ENCODE measurements at regions not wholly inside any gene's neighbourhood (a gene's known extent, or its start where the extent isn't known, plus 50 kb on each side); places are given as distances from the start of the nearest gene placed in this dataset.

- no peak for DNase-seq (ENCODE audit: extremely low read depth, low read depth)
- H3K4me3 ChIP-seq (replicated peaks; ENCODE audit: low read depth, low read length): no peak overlapping the region
- TF ChIP-seq CTCF (IDR thresholded peaks at IDR 0.05; ENCODE audit: low read depth, low read length, missing control alignments): no peak
Observed at GRCh38 chr9:7980691-7981289, 181.2 kb upstream of the DMAC1 start.

DNA sequence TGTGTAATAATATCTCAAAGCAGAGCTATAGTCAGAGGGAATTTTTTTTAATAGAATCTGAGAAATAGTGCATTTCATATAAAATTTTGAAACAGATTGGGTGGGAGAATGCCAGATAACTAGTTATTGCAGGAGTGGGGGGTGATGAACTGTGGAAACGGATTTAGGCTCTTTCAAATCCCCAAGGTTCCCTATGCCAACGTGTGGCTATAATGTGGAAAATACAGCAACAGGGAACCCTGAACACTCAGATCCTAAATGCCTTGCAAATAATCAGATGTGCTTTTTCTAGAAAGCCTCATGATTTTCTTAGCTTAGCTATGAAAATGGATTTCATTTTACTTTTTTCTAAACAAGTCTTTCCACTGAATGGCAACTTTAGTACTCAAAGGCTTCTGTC lies 180.5 kb upstream of the DMAC1 start:
- no peak for DNase-seq (ENCODE audit: extremely low read depth, low read depth)
- no peak for TF ChIP-seq CTCF (IDR thresholded peaks at IDR 0.05; ENCODE audit: low read depth, low read length, missing control alignments)
- no peak overlapping the region for H3K4me3 ChIP-seq (replicated peaks; ENCODE audit: low read depth, low read length)

GRCh38 chr9:7979611-7980010 lies 180.0 kb upstream of the DMAC1 start:
- TF ChIP-seq CTCF (IDR thresholded peaks at IDR 0.05; ENCODE audit: low read depth, low read length, missing control alignments): no peak
- DNase-seq (ENCODE audit: extremely low read depth, low read depth): no peak

DNA sequence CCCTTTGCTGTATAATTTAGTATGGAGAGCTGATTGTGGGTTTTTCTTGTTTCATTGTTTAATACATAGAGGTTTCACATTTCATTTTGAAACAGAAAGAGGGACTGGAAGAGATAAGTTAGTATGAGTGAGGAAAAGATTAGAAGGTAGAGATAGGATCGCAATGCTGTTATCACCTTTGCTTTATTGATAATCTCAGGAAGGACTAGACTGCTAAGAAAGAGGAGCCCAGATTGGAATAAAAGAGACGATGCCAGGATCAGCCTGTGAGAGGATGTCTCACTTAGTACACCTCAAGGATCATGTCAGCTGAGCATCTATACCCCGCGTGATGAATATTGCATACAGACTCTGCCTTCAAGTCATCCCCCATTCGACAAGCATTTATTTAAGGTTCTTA lies 178.0 kb upstream of the DMAC1 start:
- H3K4me3 ChIP-seq (replicated peaks; ENCODE audit: low read depth, low read length): no peak overlapping the region
- no peak for TF ChIP-seq CTCF (IDR thresholded peaks at IDR 0.05; ENCODE audit: low read depth, low read length, missing control alignments)
- DNase-seq (ENCODE audit: extremely low read depth, low read depth): no peak

More at GRCh38 chr9:7979611-7980010, 180.0 kb upstream of the DMAC1 start:
- no peak overlapping the region for H3K4me3 ChIP-seq (replicated peaks; ENCODE audit: low read depth, low read length)

DNA sequence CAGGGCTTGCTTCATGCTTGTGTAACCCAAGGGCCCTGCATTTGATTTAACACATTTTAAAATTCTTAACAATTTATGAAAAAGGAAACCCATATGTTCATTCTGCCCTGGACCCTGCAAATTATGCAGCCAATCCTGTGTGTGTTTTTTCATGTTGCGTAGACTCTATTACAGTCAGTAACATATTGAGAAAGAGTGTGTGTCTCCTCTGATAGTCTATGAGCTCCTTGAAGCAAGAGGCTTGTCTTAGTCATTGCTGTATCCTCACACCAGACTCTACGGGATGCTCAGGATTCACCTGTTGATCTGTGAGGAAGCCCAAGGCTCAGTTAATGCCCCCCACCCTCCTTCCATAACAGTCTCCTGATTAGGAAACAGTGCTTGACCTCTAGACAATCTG lies 177.3 kb upstream of the DMAC1 start:
- DNase-seq (ENCODE audit: extremely low read depth, low read depth): no peak
- no peak for TF ChIP-seq CTCF (IDR thresholded peaks at IDR 0.05; ENCODE audit: low read depth, low read length, missing control alignments)
- no peak overlapping the region for H3K4me3 ChIP-seq (replicated peaks; ENCODE audit: low read depth, low read length)

- DNase-seq (ENCODE audit: extremely low read depth, low read depth): no peak
- TF ChIP-seq CTCF (IDR thresholded peaks at IDR 0.05; ENCODE audit: low read depth, low read length, missing control alignments): no peak
- no peak overlapping the region for H3K4me3 ChIP-seq (replicated peaks; ENCODE audit: low read depth, low read length)
Observed at GRCh38 chr9:7976167-7976755, 176.7 kb upstream of the DMAC1 start.

DNA sequence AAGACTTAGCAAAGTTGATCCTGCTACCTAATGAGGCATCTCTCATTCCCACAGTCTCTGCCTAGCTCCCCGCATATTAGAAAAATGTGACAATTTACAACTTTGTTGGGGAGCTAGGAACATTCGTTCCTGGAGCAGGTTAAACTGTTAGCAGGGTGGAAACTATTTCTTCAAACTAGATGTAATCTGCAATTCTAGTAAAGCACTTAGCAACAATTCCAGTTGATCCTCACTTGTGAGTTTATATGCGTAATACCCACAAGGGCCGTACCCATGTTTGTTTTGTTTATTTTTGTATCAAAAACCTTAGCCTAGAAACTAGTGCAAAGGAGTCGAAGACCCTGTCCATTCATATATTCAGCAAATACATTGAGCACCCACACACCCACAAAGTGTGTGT lies 175.8 kb upstream of the DMAC1 start:
- no peak overlapping the region for H3K4me3 ChIP-seq (replicated peaks; ENCODE audit: low read depth, low read length)
- DNase-seq (ENCODE audit: extremely low read depth, low read depth): no peak
- TF ChIP-seq CTCF (IDR thresholded peaks at IDR 0.05; ENCODE audit: low read depth, low read length, missing control alignments): no peak

Data from HFF-Myc (cell line).